ENCODE measurements at regions not wholly inside any gene's neighbourhood (a gene's known extent, or its start where the extent isn't known, plus 50 kb on each side); places are given as distances from the start of the nearest gene placed in this dataset.

GRCh38 chr16:17724242-17724898 lies 253.6 kb upstream of the XYLT1 start:
- DNase-seq: no peak

- no peak for DNase-seq
Observed at GRCh38 chr16:17723531-17724134, 252.9 kb upstream of the XYLT1 start.

DNA sequence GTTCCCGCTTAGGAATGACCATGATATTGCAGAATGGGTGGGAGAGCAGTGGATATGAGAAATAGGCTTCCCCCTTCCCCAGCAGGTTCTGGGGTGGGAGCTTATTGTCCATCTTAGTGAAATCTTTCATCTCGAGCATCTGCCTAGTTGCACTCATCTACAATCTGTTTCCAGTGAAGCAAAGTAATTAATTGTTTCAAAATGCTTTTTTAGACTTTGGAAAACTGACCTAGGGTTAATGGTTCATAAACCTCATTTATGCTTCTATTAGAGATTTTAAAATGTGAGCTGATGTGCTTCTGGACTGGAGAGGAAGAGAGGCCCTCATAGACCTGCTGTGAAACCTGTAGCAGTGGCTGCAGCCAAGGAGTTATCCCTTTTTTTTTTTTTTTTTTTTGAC lies 247.7 kb upstream of the XYLT1 start:
- no peak for DNase-seq

GRCh38 chr16:17705847-17706246 lies 235.1 kb upstream of the XYLT1 start:
- no peak for DNase-seq

- no peak for DNase-seq
Observed at GRCh38 chr16:17696616-17697015, 225.9 kb upstream of the XYLT1 start.

GRCh38 chr16:17692484-17692883 lies 221.7 kb upstream of the XYLT1 start:
- no peak for DNase-seq

DNA sequence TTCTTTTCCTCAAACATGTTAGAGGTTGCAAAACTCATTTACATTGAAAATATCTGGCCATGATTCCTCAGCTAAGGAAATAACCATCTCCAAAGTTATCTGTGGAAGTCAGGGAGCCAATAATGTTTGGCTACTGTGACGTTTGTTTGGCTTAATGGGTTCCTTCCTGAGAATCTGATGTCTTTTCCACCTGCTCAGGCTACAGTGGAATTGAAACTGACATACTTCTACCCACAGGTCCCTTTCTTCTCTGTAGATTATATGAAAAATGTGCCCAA lies 221.1 kb upstream of the XYLT1 start:
- DNase-seq: no peak

- DNase-seq: no peak
Observed at GRCh38 chr16:17691106-17691898, 220.5 kb upstream of the XYLT1 start.

- no peak for DNase-seq
Observed at GRCh38 chr16:17685447-17685846, 214.7 kb upstream of the XYLT1 start.

- no peak for DNase-seq
Observed at GRCh38 chr16:17683281-17683680, 212.5 kb upstream of the XYLT1 start.

- no peak for DNase-seq
Observed at GRCh38 chr16:17676171-17676570, 205.4 kb upstream of the XYLT1 start.

DNA sequence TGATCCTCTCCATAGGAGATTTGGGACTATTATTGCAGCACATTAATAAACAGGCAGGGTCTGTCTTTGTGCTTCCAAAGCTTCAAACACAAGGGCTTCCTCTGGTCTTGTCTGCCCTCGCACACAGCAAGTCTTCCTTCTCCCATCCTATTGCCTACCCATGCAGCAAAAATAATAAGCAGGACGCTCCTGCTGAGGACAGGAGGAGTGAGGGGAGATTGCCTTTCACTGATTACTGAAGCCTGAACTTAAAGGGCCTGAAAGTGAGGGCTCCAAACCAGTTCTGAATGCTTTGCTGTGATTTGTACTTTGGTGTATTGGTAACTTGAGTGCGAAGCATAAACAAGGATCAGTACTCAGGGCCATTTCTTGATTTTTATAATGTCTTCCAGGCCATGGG lies 197.6 kb upstream of the XYLT1 start:
- no peak for DNase-seq

GRCh38 chr16:17666293-17666692 lies 195.5 kb upstream of the XYLT1 start:
- DNase-seq: no peak

DNA sequence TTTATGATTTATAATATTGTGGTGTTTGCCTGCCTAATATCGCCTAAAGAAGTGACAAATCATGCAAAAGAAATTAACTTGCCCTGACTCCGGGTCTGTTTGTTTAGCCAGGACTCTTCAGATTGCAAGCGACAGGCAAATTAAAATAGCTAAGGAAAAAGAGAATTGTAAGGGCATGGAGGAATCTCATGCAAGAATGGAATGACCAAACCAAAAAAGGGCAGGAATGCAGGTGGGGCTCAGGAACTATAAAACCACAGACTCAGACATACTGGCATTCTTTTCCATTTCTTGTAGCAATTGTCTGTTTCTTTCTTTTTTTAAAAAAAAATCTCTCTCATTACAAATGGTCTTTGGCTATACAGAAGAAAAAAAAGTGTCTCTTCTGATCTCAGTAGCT lies 188.1 kb upstream of the XYLT1 start:
- no peak for DNase-seq

- no peak for DNase-seq
Observed at GRCh38 chr16:17657045-17657444, 186.3 kb upstream of the XYLT1 start.

DNA sequence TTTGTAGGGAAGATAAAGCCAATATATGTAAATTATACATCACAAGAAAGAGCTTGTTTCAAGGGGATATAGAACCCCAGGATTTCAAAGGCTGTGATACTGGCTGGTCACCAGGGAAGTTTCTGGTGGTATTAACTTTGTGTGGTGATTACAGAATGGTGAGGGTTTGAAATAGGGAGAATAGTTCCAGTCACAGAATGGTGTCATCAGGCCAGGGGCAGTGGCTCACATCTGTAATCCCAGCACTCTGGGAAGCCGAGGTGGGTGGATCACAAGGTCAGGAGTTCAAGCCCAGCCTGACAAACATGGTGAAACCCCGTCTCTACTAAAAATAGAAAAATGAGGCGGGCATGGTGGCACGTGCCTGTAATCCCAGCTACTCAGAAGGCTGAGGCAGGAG lies 183.8 kb upstream of the XYLT1 start:
- no peak for DNase-seq

DNA sequence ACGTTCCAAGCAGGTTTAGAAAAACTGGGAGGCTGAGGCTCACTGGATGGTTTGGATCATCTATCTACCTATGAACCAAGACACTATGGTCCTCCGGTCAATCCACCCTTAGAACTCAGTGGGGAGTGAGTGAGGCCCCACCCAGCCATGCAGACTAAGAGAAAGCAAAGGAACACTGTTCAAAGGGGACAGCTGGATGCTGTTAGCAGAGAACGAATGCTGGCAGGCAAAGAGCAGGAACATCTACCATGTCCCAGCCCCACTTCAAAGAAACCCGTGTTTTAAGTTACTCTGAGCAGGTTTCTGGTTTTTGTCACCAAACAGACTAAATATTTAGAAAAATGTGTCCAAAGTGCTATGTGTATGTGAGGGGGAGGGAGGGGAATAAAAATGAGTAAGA lies 183.4 kb upstream of the XYLT1 start:
- DNase-seq: no peak

DNA sequence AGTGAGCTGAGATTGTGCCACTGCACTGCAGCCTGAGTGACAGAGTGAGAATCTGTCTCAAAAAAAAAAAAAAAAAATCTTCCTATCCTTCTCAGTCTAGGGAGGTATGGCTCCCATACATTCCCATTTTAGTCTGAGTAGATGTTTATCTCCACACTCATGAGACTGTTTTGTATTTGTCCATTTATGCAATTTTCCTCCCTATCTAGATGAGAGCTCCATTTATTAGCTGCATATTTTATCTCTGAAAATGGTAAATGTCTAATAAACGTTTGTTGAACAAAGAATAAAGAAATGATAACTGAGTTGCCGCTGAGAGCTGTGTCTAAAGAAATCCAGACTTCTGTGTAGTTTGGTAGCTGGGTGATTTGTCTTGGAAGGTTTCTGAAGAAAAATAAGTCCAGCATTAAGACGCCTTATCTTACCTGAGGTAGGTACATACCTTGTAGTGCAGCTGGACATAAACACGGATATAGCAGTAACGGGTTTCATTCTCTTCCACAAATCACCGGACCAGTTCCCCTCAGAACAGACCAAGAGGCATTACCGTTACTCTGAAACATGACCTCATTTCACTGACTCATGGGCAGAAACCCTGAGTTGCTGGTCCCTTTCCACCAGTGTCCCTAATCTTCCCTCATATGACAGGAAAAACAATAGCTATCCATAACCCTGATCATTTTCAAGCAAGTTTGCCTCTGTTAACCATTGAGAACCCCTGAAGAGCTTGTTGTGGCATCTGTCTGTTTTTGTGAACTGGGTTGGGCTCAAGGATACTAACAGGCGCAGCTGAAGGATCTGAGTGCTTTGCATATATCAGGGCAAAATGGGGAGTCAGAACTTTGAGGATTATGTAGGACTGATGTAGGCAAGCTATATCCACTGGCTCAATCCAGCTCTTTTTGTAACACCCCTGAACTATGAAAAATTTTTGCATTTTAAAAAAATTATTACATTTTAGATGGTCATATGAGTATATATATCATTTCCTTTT lies 177.4 kb upstream of the XYLT1 start:
- DNase-seq: no peak

DNA sequence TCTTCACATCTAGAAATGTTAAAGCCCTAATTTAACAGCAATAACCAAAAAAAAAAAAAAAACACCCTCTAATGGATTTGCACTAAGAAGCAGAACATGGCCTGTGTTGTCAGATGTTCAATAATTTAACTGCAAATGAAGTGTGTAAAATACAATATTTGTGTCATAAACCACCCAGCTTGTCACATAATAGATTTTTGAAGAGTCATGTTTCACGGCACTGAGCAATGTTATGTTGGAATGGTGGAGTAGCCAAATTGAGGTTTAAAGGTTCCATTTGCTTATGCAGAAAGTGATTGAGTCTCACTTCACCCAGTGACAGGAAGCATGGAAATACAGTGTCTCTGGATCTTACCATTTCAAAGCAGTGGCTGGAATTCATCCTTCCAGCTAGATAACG lies 173.2 kb upstream of the XYLT1 start:
- no peak for DNase-seq

GRCh38 chr16:17641990-17642389 lies 171.2 kb upstream of the XYLT1 start:
- DNase-seq: no peak

DNA sequence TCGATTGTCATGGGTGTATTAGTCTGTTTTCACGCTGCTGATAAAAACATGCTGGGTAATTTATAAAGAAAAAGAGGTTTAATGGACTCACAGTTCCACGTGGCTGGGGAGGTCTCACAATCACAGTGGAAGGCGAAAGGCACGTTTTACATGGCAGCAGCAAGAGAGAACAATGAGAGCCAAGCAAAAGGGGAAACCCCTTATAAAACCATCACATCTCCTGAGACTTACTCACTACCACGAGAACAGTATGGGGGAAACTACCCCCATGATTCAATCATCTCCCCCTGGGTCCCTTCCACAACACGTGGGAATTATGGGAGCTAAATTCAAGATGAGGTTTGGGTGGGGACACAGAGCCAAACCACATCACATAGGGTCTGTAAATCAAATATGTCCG lies 167.4 kb upstream of the XYLT1 start:
- no peak for DNase-seq

GRCh38 chr16:17635183-17635582 lies 164.4 kb upstream of the XYLT1 start:
- DNase-seq: no peak

Data from stimulated activated CD4-positive, alpha-beta T cell treated with anti-CD3 and anti-CD28 coated beads, Interleukin-4, amount 100 ng/mL, for 24 hours (primary cell).